ENCODE measurements at regions not wholly inside any gene's neighbourhood (a gene's known extent, or its start where the extent isn't known, plus 50 kb on each side); places are given as distances from the start of the nearest gene placed in this dataset.

GRCh38 chr20:50353289-50353961 is 156.8 kb upstream of the PTPN1 start:
- peaks cover 8% of the 10 kb centered on the region for H3K4me1 Mint-ChIP-seq
- H3K9me3 Mint-ChIP-seq, result no peaks in the 10 kb centered on the region
- no peaks in the 10 kb centered on the region for H3K36me3 Mint-ChIP-seq
- no peak overlapping the region for H3K4me3 Mint-ChIP-seq
- ATAC-seq (no peak), DNase-seq (ENCODE audit: low spot score) (no peak)
- TF ChIP-seq SMAD3 (CRISPR knock-in tag; IDR thresholded peaks at IDR 0.05; ENCODE audit: borderline replicate concordance), result no peak
- no peak for TF ChIP-seq CBFB (CRISPR knock-in tag; IDR thresholded peaks at IDR 0.05; ENCODE audit: low read depth)
- no peak for TF ChIP-seq EMX1 (CRISPR knock-in tag; IDR thresholded peaks at IDR 0.05)
- no peak for TF ChIP-seq STAT6 (CRISPR knock-in tag; conservative IDR thresholded peaks at IDR 0.05; ENCODE audit: low read depth)
- no peak for TF ChIP-seq USF2 (CRISPR knock-in tag; IDR thresholded peaks at IDR 0.05)
- TF ChIP-seq PREB (CRISPR knock-in tag; IDR thresholded peaks at IDR 0.05; ENCODE audit: borderline replicate concordance), result no peak
- H3K27ac Mint-ChIP-seq, result peak overlapping the region; percentile 4
- CTCF ChIA-PET, result interaction anchor here (0.8 to 1.6 kb wide), 2 partner anchors 71 to 174 kb away, joined by 3 to 7 read pairs; no protein-coding TSS in a partner anchor
- H3K27me3 Mint-ChIP-seq (ENCODE audit: low read depth), result no peaks in the 10 kb centered on the region
- POLR2A ChIA-PET, result no interaction called here

- H3K36me3 Mint-ChIP-seq, result no peaks in the 10 kb centered on the region
- no peaks in the 10 kb centered on the region for H3K27me3 Mint-ChIP-seq (ENCODE audit: low read depth)
- DNase-seq (ENCODE audit: low spot score) (no peak), ATAC-seq (no peak)
- POLR2A ChIA-PET, result interaction anchor here (0.6 kb wide), 1 partner anchor 159 kb away, joined by 5 read pairs; no protein-coding TSS in a partner anchor
- CTCF ChIA-PET, result interaction anchor here (0.9 to 1.4 kb wide), 3 partner anchors 73 to 176 kb away, joined by 3 to 5 read pairs (median 3); no protein-coding TSS in a partner anchor
- TF ChIP-seq KAT7 (CRISPR knock-in tag; IDR thresholded peaks at IDR 0.05; ENCODE audit: borderline replicate concordance) (no peak), USF2 (CRISPR knock-in tag; IDR thresholded peaks at IDR 0.05) (peak; percentile 39; the same call in 1 of the 2 replicates), EMX1 (CRISPR knock-in tag; IDR thresholded peaks at IDR 0.05) (no peak), USF1 (CRISPR knock-in tag; IDR thresholded peaks at IDR 0.05) (peak; percentile 45; the same call in 1 of the 2 replicates), NR1H2 (CRISPR knock-in tag; IDR thresholded peaks at IDR 0.05) (no peak)
- peaks cover 8% of the 10 kb centered on the region for H3K4me1 Mint-ChIP-seq
- H3K9me3 Mint-ChIP-seq, result no peaks in the 10 kb centered on the region
- no peak overlapping the region; the same call in 1 of the 2 replicates for H3K27ac Mint-ChIP-seq
- no peak overlapping the region for H3K4me3 Mint-ChIP-seq
Observed at GRCh38 chr20:50354721-50355589, 155.2 kb upstream of the PTPN1 start.

Data from WTC11 (cell line).